ENCODE measurements at regions not wholly inside any gene's neighbourhood (a gene's known extent, or its start where the extent isn't known, plus 50 kb on each side); places are given as distances from the start of the nearest gene placed in this dataset.

DNA sequence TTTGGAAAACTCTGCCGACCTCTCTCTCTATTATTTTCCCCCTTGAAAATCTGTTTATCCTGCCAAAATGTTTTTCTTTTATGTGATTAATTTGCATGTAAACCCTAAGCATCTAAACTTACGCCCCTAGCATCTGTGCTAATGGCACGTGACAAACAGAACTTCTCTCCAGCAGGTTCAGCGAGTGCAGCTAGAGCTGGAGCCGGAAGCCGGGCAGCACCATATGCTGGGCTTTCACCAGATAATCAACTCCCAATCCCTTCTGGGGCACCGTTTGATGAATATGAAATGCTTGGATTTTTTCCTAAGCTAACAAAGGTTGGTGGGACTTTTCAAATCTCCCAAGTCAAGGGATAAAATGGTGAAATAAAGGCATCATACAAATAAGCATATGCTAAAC is 667.5 kb upstream of the TMEM132C start:
- Histone ChIP-seq H3K9me3 (replicated peaks; ENCODE audit: control insufficient read depth, insufficient read depth, low read length) (no peaks in the 10 kb centered on the region), H3K27me3 (replicated peaks in 1 of 2; ENCODE audit: control insufficient read depth in 2 of 2, insufficient read depth in 2 of 2, low read length in 1 of 2) (no peaks in the 10 kb centered on the region), H3K4me2 (ENCODE audit: control insufficient read depth, insufficient read depth) (no peak overlapping the region), H3K27ac (ENCODE audit: control insufficient read depth, insufficient read depth) (no peak overlapping the region), H3K36me3 (ENCODE audit: control insufficient read depth in 2 of 2, insufficient read depth in 2 of 2, low read length in 1 of 2) (no peaks in the 10 kb centered on the region), H3K4me3 (no peak overlapping the region), H2AFZ (ENCODE audit: control insufficient read depth, low read depth, low read length) (no peak overlapping the region), H3K79me2 (ENCODE audit: control insufficient read depth, insufficient read depth, low read length) (no peaks in the 10 kb centered on the region), H3K9ac (ENCODE audit: control insufficient read depth, insufficient read depth, low read length) (no peak overlapping the region), H4K20me1 (ENCODE audit: control insufficient read depth, insufficient read depth) (no peaks in the 10 kb centered on the region), H3K4me1 (ENCODE audit: control insufficient read depth, insufficient read depth, low read length) (no peaks in the 10 kb centered on the region)
- intact Hi-C loops (cut with micrococcal nuclease; ENCODE audit: unreplicated experiment): no loop called here
- ATAC-seq (no peak), DNase-seq (ENCODE audit: low read depth, low spot score) (no peak), FAIRE-seq (no peak)
- POLR2A ChIA-PET: no interaction called here
- TF ChIP-seq, protein P1, sequence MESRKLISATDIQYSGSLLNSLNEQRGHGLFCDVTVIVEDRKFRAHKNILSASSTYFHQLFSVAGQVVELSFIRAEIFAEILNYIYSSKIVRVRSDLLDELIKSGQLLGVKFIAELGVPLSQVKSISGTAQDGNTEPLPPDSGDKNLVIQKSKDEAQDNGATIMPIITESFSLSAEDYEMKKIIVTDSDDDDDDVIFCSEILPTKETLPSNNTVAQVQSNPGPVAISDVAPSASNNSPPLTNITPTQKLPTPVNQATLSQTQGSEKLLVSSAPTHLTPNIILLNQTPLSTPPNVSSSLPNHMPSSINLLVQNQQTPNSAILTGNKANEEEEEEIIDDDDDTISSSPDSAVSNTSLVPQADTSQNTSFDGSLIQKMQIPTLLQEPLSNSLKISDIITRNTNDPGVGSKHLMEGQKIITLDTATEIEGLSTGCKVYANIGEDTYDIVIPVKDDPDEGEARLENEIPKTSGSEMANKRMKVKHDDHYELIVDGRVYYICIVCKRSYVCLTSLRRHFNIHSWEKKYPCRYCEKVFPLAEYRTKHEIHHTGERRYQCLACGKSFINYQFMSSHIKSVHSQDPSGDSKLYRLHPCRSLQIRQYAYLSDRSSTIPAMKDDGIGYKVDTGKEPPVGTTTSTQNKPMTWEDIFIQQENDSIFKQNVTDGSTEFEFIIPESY (IDR thresholded peaks at IDR 0.05): no peak
- TF ChIP-seq CHD1 (IDR thresholded peaks at IDR 0.05; ENCODE audit: low read depth, low read length) (no peak), RAD21 (IDR thresholded peaks at IDR 0.05; ENCODE audit: insufficient read depth, low read depth, low read length) (no peak), SUPT20H (IDR thresholded peaks at IDR 0.05; ENCODE audit: borderline replicate concordance, control insufficient read depth, low read depth, low read length) (no peak), TCF7 (IDR thresholded peaks at IDR 0.05; ENCODE audit: borderline replicate concordance) (no peak), SPI1 (IDR thresholded peaks at IDR 0.05; ENCODE audit: borderline replicate concordance, insufficient read depth, low read depth, low read length) (no peak), NR2F1 (conservative IDR thresholded peaks at IDR 0.05) (no peak), SRF (IDR thresholded peaks at IDR 0.05; ENCODE audit: low read depth in 2 of 2, low read length in 2 of 2) (no peak), PML (IDR thresholded peaks at IDR 0.05; ENCODE audit: low read length) (no peak), GATAD2B (conservative IDR thresholded peaks at IDR 0.05; ENCODE audit: low read depth) (no peak), MYB (IDR thresholded peaks at IDR 0.05; ENCODE audit: borderline replicate concordance, low read depth, low read length) (no peak), NR2C1 (IDR thresholded peaks at IDR 0.05) (no peak), IKZF2 (IDR thresholded peaks at IDR 0.05) (no peak)
- TF ChIP-seq, protein P2, sequence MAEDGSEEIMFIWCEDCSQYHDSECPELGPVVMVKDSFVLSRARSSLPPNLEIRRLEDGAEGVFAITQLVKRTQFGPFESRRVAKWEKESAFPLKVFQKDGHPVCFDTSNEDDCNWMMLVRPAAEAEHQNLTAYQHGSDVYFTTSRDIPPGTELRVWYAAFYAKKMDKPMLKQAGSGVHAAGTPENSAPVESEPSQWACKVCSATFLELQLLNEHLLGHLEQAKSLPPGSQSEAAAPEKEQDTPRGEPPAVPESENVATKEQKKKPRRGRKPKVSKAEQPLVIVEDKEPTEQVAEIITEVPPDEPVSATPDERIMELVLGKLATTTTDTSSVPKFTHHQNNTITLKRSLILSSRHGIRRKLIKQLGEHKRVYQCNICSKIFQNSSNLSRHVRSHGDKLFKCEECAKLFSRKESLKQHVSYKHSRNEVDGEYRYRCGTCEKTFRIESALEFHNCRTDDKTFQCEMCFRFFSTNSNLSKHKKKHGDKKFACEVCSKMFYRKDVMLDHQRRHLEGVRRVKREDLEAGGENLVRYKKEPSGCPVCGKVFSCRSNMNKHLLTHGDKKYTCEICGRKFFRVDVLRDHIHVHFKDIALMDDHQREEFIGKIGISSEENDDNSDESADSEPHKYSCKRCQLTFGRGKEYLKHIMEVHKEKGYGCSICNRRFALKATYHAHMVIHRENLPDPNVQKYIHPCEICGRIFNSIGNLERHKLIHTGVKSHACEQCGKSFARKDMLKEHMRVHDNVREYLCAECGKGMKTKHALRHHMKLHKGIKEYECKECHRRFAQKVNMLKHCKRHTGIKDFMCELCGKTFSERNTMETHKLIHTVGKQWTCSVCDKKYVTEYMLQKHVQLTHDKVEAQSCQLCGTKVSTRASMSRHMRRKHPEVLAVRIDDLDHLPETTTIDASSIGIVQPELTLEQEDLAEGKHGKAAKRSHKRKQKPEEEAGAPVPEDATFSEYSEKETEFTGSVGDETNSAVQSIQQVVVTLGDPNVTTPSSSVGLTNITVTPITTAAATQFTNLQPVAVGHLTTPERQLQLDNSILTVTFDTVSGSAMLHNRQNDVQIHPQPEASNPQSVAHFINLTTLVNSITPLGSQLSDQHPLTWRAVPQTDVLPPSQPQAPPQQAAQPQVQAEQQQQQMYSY (CRISPR knock-in tag; IDR thresholded peaks at IDR 0.05): no peak
- in situ Hi-C loops (cut with MboI): no loop called here
- CTCF ChIA-PET: no interaction called here
- SMC1A ChIA-PET (ENCODE audit: uncharacterized antibody, unreplicated experiment): no interaction called here
- WGBS (ENCODE audit: insufficient coverage, insufficient replicate concordance, low lambda C conversion rate, missing lambda C conversion rate): 50% methylated on average over 7 of the region's 7 CpGs
- RAD21 ChIA-PET (ENCODE audit: unreplicated experiment): no interaction called here
- BruUV-seq (replicated peaks): no TSS peak
